BE2C (cell line): ENCODE measurements at regions not wholly inside any gene's neighbourhood (a gene's known extent, or its start where the extent isn't known, plus 50 kb on each side); places are given as distances from the start of the nearest gene placed in this dataset.
"Not testable (repeated sequence)": the region's sequence is repeated elsewhere in the genome, so short reads cannot be mapped to it uniquely, and the experiment has no call there.

ENCODE experiments used
- DNase-seq: peaks from one replicate; pipeline ENCODE4 v3.0.0-alpha.2; 2020
- H3K27me3 ChIP-seq: fragments of 250-450 bp; sonication (Bioruptor Pico); 2 replicates; pipeline ENCODE4 v1.5.1; 2020; ENCODE audit warnings: mild to moderate bottlenecking
- H3K36me3 ChIP-seq: fragments of 250-450 bp; sonication (Bioruptor Pico); 2 replicates; pipeline ENCODE4 v1.5.1; 2020; ENCODE audit warnings: mild to moderate bottlenecking
- H3K4me1 ChIP-seq: fragments of 250-450 bp; sonication (Bioruptor Pico); 2 replicates; pipeline ENCODE4 v1.5.1; 2020
- H3K4me3 ChIP-seq: 2 replicates; pipeline ENCODE4 v1.5.1; 2011; ENCODE audit warnings: low read depth, low read length
- H3K9me3 ChIP-seq: fragments of 250-450 bp; sonication (Bioruptor Pico); 2 replicates; pipeline ENCODE4 v1.5.1; 2020
- CTCF ChIP-seq: IDR thresholded peaks from 2 replicates; pipeline ENCODE4 v1.5.1; 2012; ENCODE audit warnings: mild to moderate bottlenecking, low read depth, low read length

GRCh38 chr6:167747645-167748044, 79.1 kb upstream of the AFDN start:
- no peaks in the 10 kb centered on the region for H3K4me1 ChIP-seq
- H3K27me3 ChIP-seq = no peaks in the 10 kb centered on the region
- no peaks in the 10 kb centered on the region for H3K9me3 ChIP-seq
- no peak for DNase-seq
- H3K4me3 ChIP-seq = no peak overlapping the region
- no peaks in the 10 kb centered on the region for H3K36me3 ChIP-seq
- TF ChIP-seq CTCF = no peak

GRCh38 chr6:167748046-167748445, 78.7 kb upstream of the AFDN start:
- no peak for TF ChIP-seq CTCF
- Histone ChIP-seq H3K27me3 (no peaks in the 10 kb centered on the region), H3K36me3 (no peaks in the 10 kb centered on the region), H3K9me3 (no peaks in the 10 kb centered on the region), H3K4me1 (no peaks in the 10 kb centered on the region), H3K4me3 (no peak overlapping the region)
- DNase-seq = no peak

- no peaks in the 10 kb centered on the region for H3K36me3 ChIP-seq
- no peak for TF ChIP-seq CTCF
- no peaks in the 10 kb centered on the region for H3K9me3 ChIP-seq
- no peaks in the 10 kb centered on the region for H3K4me1 ChIP-seq
- no peak overlapping the region for H3K4me3 ChIP-seq
- no peak for DNase-seq
- H3K27me3 ChIP-seq = no peaks in the 10 kb centered on the region
Observed at GRCh38 chr6:167748458-167749379, 78.0 kb upstream of the AFDN start.

DNA sequence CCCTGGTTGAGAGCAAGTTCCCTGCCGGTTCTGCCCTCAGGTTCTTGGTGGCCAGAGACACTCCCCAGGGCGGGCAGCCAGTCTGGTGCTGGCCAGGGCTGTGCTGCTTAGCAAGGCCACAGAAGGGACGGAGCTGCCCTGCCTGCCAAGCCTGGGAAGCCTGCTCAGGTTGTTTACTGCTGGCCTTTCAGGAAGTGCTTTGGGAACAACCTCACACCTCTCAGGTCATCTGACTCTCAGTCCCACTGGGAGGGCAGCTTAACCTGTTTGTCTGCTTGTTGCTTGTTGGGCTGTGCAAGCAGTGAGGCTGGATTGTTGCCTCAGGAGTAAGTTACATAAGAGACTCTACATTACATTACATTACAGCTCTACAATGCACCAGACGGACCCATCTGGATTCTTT, 75.8 kb upstream of the AFDN start:
- Histone ChIP-seq H3K4me3 (no peak overlapping the region), H3K36me3 (no peaks in the 10 kb centered on the region)
- DNase-seq = no peak

GRCh38 chr6:167751579-167752115, 75.1 kb upstream of the AFDN start:
- no peak for TF ChIP-seq CTCF

More for the DNA sequence above, 75.8 kb upstream of the AFDN start:
- Histone ChIP-seq H3K27me3 (no peaks in the 10 kb centered on the region), H3K9me3 (no peaks in the 10 kb centered on the region), H3K4me1 (no peaks in the 10 kb centered on the region)
- TF ChIP-seq CTCF = no peak

GRCh38 chr6:167753281-167753680, 73.4 kb upstream of the AFDN start:
- not testable (repeated sequence) for H3K9me3 ChIP-seq, H3K4me3 ChIP-seq, H3K36me3 ChIP-seq, H3K27me3 ChIP-seq, DNase-seq, H3K4me1 ChIP-seq

More at GRCh38 chr6:167751579-167752115, 75.1 kb upstream of the AFDN start:
- no peaks in the 10 kb centered on the region for H3K36me3 ChIP-seq
- DNase-seq = no peak
- no peak overlapping the region for H3K4me3 ChIP-seq
- H3K9me3 ChIP-seq = no peaks in the 10 kb centered on the region
- H3K4me1 ChIP-seq = no peaks in the 10 kb centered on the region
- H3K27me3 ChIP-seq = no peaks in the 10 kb centered on the region
